Colonic mucosa (tissue), 4 donors: ENCODE measurements at regions not wholly inside any gene's neighbourhood (a gene's known extent, or its start where the extent isn't known, plus 50 kb on each side); places are given as distances from the start of the nearest gene placed in this dataset.

Experiments
- DNase-seq: peaks from one replicate; pipeline ENCODE4 v3.0.0-alpha.2; 2020
- H3K27ac ChIP-seq: fragments of 200-600 bp; one replicate; pipeline ENCODE4 v1.8.0; 2021
- H3K27me3 ChIP-seq: fragments of 200-600 bp; one replicate; pipeline ENCODE4 v1.8.0; 2021
- H3K36me3 ChIP-seq: fragments of 200-600 bp; one replicate; pipeline ENCODE4 v1.8.0; 2021
- H3K4me1 ChIP-seq: fragments of 200-600 bp; one replicate; pipeline ENCODE4 v1.8.0; 2021; ENCODE audit warnings: mild to moderate bottlenecking
- H3K4me3 ChIP-seq: fragments of 200-600 bp; one replicate; pipeline ENCODE4 v1.8.0; 2021
- H3K9ac ChIP-seq, 2 donors: one replicate each; pipeline ENCODE4 v1.7.0; 2013; ENCODE audit warnings: control low read depth in 2 of 2, low read depth in 2 of 2, low read length in 2 of 2
- H3K9me3 ChIP-seq: fragments of 200-600 bp; one replicate; pipeline ENCODE4 v1.8.0; 2021
- intact Hi-C: fragments of 100-400 bp; cut with DNase I; formaldehyde crosslinking; loops from one replicate; pipeline ENCODE4 v1.14.1; 2022
- TF ChIP-seq, protein P1 (sequence below): fragments of 200-600 bp; IDR thresholded peaks from one replicate; pipeline ENCODE4 v1.8.0; 2022; ENCODE audit warnings: antibody characterized with exemption, mild to moderate bottlenecking
- donor health status: healthy.
- donor health status: DM: no; HTN: no; CAD: no.
- donor health status: DM: no; HTN: no; CAD: no.

DNA sequence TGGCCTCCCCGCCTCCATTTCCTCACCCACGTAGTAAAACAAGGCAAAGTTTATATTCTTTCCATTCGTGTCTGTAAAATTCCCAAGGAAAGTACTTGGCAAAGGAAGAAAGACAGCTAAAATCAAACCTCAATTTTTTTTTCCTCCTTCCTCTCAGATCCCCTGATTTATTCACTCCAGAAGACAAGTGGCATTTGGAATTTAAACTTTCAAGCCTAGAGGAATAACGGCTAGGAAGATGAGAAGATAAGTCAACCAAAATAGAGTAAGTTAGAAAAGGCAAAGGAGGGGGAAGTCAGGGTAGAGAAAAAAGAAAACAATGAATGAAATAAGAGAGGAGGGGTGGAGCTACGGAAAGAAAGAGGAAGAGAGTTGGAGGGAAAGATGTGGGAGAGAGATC is 198.9 kb upstream of the PIK3C3 start:
- TF ChIP-seq, protein P1, sequence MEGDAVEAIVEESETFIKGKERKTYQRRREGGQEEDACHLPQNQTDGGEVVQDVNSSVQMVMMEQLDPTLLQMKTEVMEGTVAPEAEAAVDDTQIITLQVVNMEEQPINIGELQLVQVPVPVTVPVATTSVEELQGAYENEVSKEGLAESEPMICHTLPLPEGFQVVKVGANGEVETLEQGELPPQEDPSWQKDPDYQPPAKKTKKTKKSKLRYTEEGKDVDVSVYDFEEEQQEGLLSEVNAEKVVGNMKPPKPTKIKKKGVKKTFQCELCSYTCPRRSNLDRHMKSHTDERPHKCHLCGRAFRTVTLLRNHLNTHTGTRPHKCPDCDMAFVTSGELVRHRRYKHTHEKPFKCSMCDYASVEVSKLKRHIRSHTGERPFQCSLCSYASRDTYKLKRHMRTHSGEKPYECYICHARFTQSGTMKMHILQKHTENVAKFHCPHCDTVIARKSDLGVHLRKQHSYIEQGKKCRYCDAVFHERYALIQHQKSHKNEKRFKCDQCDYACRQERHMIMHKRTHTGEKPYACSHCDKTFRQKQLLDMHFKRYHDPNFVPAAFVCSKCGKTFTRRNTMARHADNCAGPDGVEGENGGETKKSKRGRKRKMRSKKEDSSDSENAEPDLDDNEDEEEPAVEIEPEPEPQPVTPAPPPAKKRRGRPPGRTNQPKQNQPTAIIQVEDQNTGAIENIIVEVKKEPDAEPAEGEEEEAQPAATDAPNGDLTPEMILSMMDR = no peak
- H3K9ac ChIP-seq = no peak overlapping the region
- intact Hi-C loops = no loop called here

DNA sequence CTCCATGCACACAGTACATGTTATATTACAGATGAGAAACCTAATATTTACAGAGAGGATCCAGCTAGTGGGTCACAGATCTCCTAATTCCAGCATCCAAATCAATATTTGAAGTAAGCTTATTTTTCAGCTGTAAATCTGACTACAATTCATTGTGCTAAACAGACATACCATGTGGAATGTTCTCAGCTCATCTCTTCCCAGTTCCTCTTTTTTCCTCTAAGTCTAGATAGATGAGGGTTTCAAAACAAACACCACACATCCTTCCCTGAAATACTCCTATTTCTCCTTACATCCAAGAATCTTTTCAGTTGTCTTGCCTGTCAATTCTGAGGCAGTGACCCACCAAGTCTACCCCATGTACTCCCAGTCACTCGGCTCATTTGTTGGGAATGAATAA is 200.7 kb upstream of the PIK3C3 start:
- intact Hi-C loops = no loop called here
- no peaks in the 10 kb centered on the region for H3K27me3 ChIP-seq
- TF ChIP-seq, protein P1 = no peak
- no peak overlapping the region for H3K27ac ChIP-seq
- H3K4me3 ChIP-seq = no peak overlapping the region
- no peaks in the 10 kb centered on the region for H3K4me1 ChIP-seq
- DNase-seq = no peak
- no peaks in the 10 kb centered on the region for H3K9me3 ChIP-seq
- H3K36me3 ChIP-seq = no peaks in the 10 kb centered on the region
- H3K9ac ChIP-seq = no peak overlapping the region

More for the DNA sequence above, 198.9 kb upstream of the PIK3C3 start:
- DNase-seq = no peak
- no peaks in the 10 kb centered on the region for H3K9me3 ChIP-seq
- H3K4me1 ChIP-seq = no peaks in the 10 kb centered on the region
- no peak overlapping the region for H3K4me3 ChIP-seq
- no peaks in the 10 kb centered on the region for H3K27me3 ChIP-seq
- no peaks in the 10 kb centered on the region for H3K36me3 ChIP-seq
- no peak overlapping the region for H3K27ac ChIP-seq

DNA sequence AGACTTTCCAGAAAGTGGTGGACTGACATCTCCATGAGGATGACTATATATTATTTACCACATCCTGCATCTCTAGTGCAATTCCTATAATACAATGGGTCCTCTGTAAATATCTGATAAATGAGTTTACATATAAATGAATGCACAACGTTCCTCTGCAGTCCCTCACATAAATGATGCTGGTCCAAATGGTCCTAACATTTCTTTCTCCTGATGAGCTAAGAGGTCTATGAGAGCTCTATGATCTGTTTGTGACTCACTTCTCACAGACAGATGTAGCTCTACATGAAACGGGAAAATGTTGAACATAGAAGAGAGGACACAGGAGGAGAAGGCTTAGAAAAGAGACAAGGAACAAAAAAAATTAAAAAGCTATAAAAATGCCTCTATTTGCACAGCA is 201.2 kb upstream of the PIK3C3 start:
- no peaks in the 10 kb centered on the region for H3K4me1 ChIP-seq
- DNase-seq = no peak
- no peaks in the 10 kb centered on the region for H3K9me3 ChIP-seq
- no peak overlapping the region for H3K27ac ChIP-seq
- H3K9ac ChIP-seq = no peak overlapping the region
- TF ChIP-seq, protein P1 = no peak
- intact Hi-C loops = no loop called here
- no peak overlapping the region for H3K4me3 ChIP-seq
- no peaks in the 10 kb centered on the region for H3K27me3 ChIP-seq
- no peaks in the 10 kb centered on the region for H3K36me3 ChIP-seq

DNA sequence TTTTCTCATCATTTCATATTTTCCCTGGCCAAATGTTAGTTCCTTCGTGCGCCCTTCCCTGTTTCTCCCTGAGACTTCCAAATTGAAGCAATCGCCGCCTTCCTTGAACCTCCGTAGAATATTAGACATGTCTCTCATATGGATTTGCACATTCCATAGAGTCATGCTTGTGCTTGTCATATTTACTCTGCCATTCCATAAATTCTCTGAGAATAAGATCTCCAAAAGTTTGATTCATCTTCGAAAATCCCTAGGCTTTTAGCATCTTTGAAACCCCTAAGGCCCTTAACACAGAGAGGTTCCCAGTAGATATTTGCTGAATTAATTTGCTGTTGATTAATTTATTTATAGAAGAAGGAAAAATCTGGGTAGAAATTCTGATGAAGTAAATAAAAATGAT is 202.2 kb upstream of the PIK3C3 start:
- Histone ChIP-seq H3K9me3 (no peaks in the 10 kb centered on the region), H3K4me1 (no peaks in the 10 kb centered on the region), H3K36me3 (no peaks in the 10 kb centered on the region), H3K27me3 (no peaks in the 10 kb centered on the region), H3K27ac (no peak overlapping the region), H3K4me3 (no peak overlapping the region), H3K9ac (no peak overlapping the region)
- intact Hi-C loops = no loop called here
- no peak for DNase-seq
- TF ChIP-seq, protein P1 = no peak

DNA sequence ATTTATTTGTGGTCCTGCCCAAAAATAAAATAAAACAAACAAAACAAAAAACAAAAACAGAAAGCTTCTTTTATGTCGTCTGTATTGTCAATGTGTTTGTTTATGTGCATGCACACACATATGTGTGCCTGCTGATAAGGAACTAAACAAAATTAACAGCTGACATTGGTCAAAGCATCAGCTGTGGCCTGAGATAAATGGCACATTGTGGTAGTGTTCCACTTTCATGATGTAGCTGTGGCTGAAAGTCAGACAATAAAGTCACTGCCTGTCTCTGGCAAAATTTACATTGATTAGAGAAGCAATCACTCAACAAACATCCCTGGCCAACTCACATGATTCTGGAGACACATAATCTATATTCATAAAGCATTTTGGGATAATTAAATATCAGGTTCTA is 203.4 kb upstream of the PIK3C3 start:
- TF ChIP-seq, protein P1 = no peak
- Histone ChIP-seq H3K4me1 (no peaks in the 10 kb centered on the region), H3K9ac (no peak overlapping the region), H3K9me3 (no peaks in the 10 kb centered on the region), H3K27ac (no peak overlapping the region), H3K4me3 (no peak overlapping the region), H3K27me3 (no peaks in the 10 kb centered on the region), H3K36me3 (no peaks in the 10 kb centered on the region)
- DNase-seq = no peak
- intact Hi-C loops = no loop called here

DNA sequence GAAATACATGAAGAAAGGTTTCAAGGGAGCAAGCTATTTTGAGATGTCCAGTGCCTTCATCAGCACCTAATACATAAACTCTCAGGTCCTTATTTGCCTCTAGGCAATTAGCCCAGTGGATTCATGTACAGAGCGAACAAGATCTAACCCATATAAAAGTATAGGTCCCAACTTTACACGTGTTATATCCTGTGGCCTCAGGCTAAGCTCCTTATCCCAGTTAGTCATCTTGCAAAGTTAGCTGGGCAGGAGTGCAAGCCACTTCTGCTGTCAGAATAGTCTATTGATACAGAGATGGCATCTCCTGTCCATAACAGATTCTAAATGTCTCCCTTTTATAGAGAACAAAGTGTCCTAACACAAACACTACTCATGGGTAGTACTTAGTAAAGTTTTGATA is 203.9 kb upstream of the PIK3C3 start:
- no peaks in the 10 kb centered on the region for H3K4me1 ChIP-seq
- no peak overlapping the region for H3K27ac ChIP-seq
- DNase-seq = no peak
- H3K36me3 ChIP-seq = no peaks in the 10 kb centered on the region
- no peaks in the 10 kb centered on the region for H3K9me3 ChIP-seq
- intact Hi-C loops = no loop called here
- TF ChIP-seq, protein P1 = no peak
- H3K27me3 ChIP-seq = no peaks in the 10 kb centered on the region
- H3K9ac ChIP-seq = no peak overlapping the region
- no peak overlapping the region for H3K4me3 ChIP-seq
